WTC11 (cell line): ENCODE measurements at regions not wholly inside any gene's neighbourhood (a gene's known extent, or its start where the extent isn't known, plus 50 kb on each side); places are given as distances from the start of the nearest gene placed in this dataset.

Experiments used
- ATAC-seq: fragments of 200-7000 bp; cut with Tn5 transposase; 2 replicates; pipeline ENCODE4 v1.10.0; 2021; ENCODE audit warnings: mild to moderate bottlenecking, moderate library complexity
- CTCF ChIA-PET: fragments of 300-600 bp; sonication (Branson Sonifier 250); formaldehyde crosslinking; loops from one replicate; lab custom pipeline; 2021; ENCODE audit warnings: antibody characterized with exemption; lab: Charles Lee
- POLR2A ChIA-PET: fragments of 350-600 bp; sonication (Branson Sonifier 250); formaldehyde crosslinking; loops from one replicate; lab custom pipeline; 2021; ENCODE audit warnings: antibody characterized with exemption; lab: Charles Lee
- DNase-seq: peaks from one replicate; pipeline ENCODE4 v3.0.0; 2021; ENCODE audit warnings: low spot score
- H3K27ac Mint-ChIP-seq: 2 replicates; pipeline ENCODE4 v1.8.0; 2021; ENCODE audit warnings: mixed read lengths
- H3K27me3 Mint-ChIP-seq: 2 replicates; pipeline ENCODE4 v1.8.0; 2021; ENCODE audit warnings: low read depth, mild to moderate bottlenecking, moderate library complexity, mixed read lengths
- H3K36me3 Mint-ChIP-seq: 2 replicates; pipeline ENCODE4 v1.8.0; 2021; ENCODE audit warnings: mixed read lengths
- H3K4me1 Mint-ChIP-seq: 2 replicates; pipeline ENCODE4 v1.8.0; 2022; ENCODE audit warnings: mixed read lengths
- H3K4me3 Mint-ChIP-seq: 2 replicates; pipeline ENCODE4 v1.8.0; 2021; ENCODE audit warnings: mild to moderate bottlenecking, moderate library complexity, mixed read lengths
- H3K9me3 Mint-ChIP-seq: 2 replicates; pipeline ENCODE4 v1.8.0; 2021; ENCODE audit warnings: mixed read lengths
- AFF4 ChIP-seq: sonication (generic); formaldehyde crosslinking; IDR thresholded peaks from 2 replicates; pipeline ENCODE4 v1.8.1; 2023; ENCODE audit warnings: mild to moderate bottlenecking, missing genetic modification reagents, borderline replicate concordance
- ARID4B ChIP-seq: sonication (generic); formaldehyde crosslinking; IDR thresholded peaks from 2 replicates; pipeline ENCODE4 v1.8.0; 2023; ENCODE audit warnings: missing genetic modification reagents, mild to moderate bottlenecking, borderline replicate concordance
- ATF2 ChIP-seq: sonication (generic); formaldehyde crosslinking; IDR thresholded peaks from 2 replicates; pipeline ENCODE4 v1.8.1; 2022; ENCODE audit warnings: low read depth, missing genetic modification reagents, borderline replicate concordance
- ELF4 ChIP-seq: sonication (generic); formaldehyde crosslinking; IDR thresholded peaks from 2 replicates; pipeline ENCODE4 v1.8.1; 2022; ENCODE audit warnings: low read depth, mild to moderate bottlenecking, moderate library complexity, missing genetic modification reagents
- ETV6 ChIP-seq: sonication (generic); formaldehyde crosslinking; IDR thresholded peaks from 2 replicates; pipeline ENCODE4 v1.8.1; 2022; ENCODE audit warnings: mild to moderate bottlenecking, missing genetic modification reagents
- FOXP4 ChIP-seq: sonication (generic); formaldehyde crosslinking; IDR thresholded peaks from 2 replicates; pipeline ENCODE4 v1.8.0; 2022; ENCODE audit warnings: mild to moderate bottlenecking, missing genetic modification reagents
- IRF1 ChIP-seq: sonication (generic); formaldehyde crosslinking; IDR thresholded peaks from 2 replicates; pipeline ENCODE4 v1.8.0; 2023; ENCODE audit warnings: missing genetic modification reagents
- JUN ChIP-seq: sonication (generic); formaldehyde crosslinking; IDR thresholded peaks from 2 replicates; pipeline ENCODE4 v1.8.0; 2023; ENCODE audit warnings: mild to moderate bottlenecking, missing genetic modification reagents
- MLX ChIP-seq: sonication (generic); formaldehyde crosslinking; IDR thresholded peaks from 2 replicates; pipeline ENCODE4 v1.8.1; 2023; ENCODE audit warnings: mild to moderate bottlenecking, missing genetic modification reagents, moderate library complexity
- NFYB ChIP-seq: sonication (generic); formaldehyde crosslinking; conservative IDR thresholded peaks from 2 replicates; pipeline ENCODE4 v1.8.0; 2022; ENCODE audit warnings: low read depth, missing genetic modification reagents
- NR1H2 ChIP-seq: sonication (generic); formaldehyde crosslinking; IDR thresholded peaks from 2 replicates; pipeline ENCODE4 v1.9.0; 2021; ENCODE audit warnings: mild to moderate bottlenecking, moderate library complexity, missing genetic modification reagents
- NR2C2 ChIP-seq: sonication (generic); formaldehyde crosslinking; IDR thresholded peaks from 2 replicates; pipeline ENCODE4 v1.8.0; 2022; ENCODE audit warnings: mild to moderate bottlenecking, missing genetic modification reagents
- SMAD4 ChIP-seq: sonication (generic); formaldehyde crosslinking; IDR thresholded peaks from 2 replicates; pipeline ENCODE4 v1.8.0; 2022; ENCODE audit warnings: mild to moderate bottlenecking, missing genetic modification reagents
- TP53 ChIP-seq: sonication (generic); formaldehyde crosslinking; IDR thresholded peaks from 2 replicates; pipeline ENCODE4 v1.8.1; 2023; ENCODE audit warnings: mild to moderate bottlenecking, missing genetic modification reagents
- USF1 ChIP-seq: sonication (generic); formaldehyde crosslinking; IDR thresholded peaks from 2 replicates; pipeline ENCODE4 v1.8.0; 2022; ENCODE audit warnings: mild to moderate bottlenecking, missing genetic modification reagents
- USF2 ChIP-seq: sonication (generic); formaldehyde crosslinking; IDR thresholded peaks from 2 replicates; pipeline ENCODE4 v1.8.1; 2023; ENCODE audit warnings: mild to moderate bottlenecking, missing genetic modification reagents, moderate library complexity
- ZBTB43 ChIP-seq: sonication (generic); formaldehyde crosslinking; IDR thresholded peaks from 2 replicates; pipeline ENCODE4 v1.8.1; 2023; ENCODE audit warnings: mild to moderate bottlenecking, missing genetic modification reagents
- ZNF219 ChIP-seq: sonication (generic); formaldehyde crosslinking; IDR thresholded peaks from 2 replicates; pipeline ENCODE4 v1.8.0; 2023; ENCODE audit warnings: missing genetic modification reagents, mild to moderate bottlenecking, borderline replicate concordance
- ZNF671 ChIP-seq: fragments of 250-450 bp; sonication (Bioruptor Pico); IDR thresholded peaks from 2 replicates; pipeline ENCODE4 v1.8.0; 2021; ENCODE audit warnings: mild to moderate bottlenecking

- TF ChIP-seq ATF2 (CRISPR knock-in tag) = no peak
These were observed 178.9 kb downstream of the SOX4 start (continued) for GRCh38 chr6:21772477-21772876.

GRCh38 chr6:21772884-21773575 is 179.5 kb downstream of the SOX4 start:
- ChIA-PET CTCF (interaction anchor here (1.5 to 3.1 kb wide), 2 partner anchors 32 to 184 kb away, joined by 4 to 8 read pairs; no protein-coding TSS in a partner anchor), POLR2A (interaction anchor here (0.6 kb wide), 2 partner anchors 15 to 25 kb away, joined by 3 to 5 read pairs; no protein-coding TSS in a partner anchor)
- Mint-ChIP-seq H3K4me3 (no peak overlapping the region), H3K36me3 (no peaks in the 10 kb centered on the region), H3K9me3 (no peaks in the 10 kb centered on the region), H3K27me3 (no peaks in the 10 kb centered on the region), H3K4me1 (peaks cover 77% of the 10 kb centered on the region), H3K27ac (peak overlapping the region; percentile 86)
- no peak for ATAC-seq
- DNase-seq = no peak
- TF ChIP-seq TP53 (CRISPR knock-in tag) (no peak), NR2C2 (no peak), ZNF219 (CRISPR knock-in tag) (no peak), USF1 (no peak), NFYB (no peak), ELF4 (CRISPR knock-in tag) (no peak), JUN (no peak), NR1H2 (CRISPR knock-in tag) (no peak), IRF1 (no peak), SMAD4 (CRISPR knock-in tag) (no peak), AFF4 (CRISPR knock-in tag) (no peak), ARID4B (no peak), USF2 (CRISPR knock-in tag) (no peak), ZBTB43 (CRISPR knock-in tag) (no peak), ETV6 (CRISPR knock-in tag) (no peak), ZNF671 (no peak), MLX (CRISPR knock-in tag) (no peak), FOXP4 (no peak)
